ACHN (cell line): ENCODE measurements at regions not wholly inside any gene's neighbourhood (a gene's known extent, or its start where the extent isn't known, plus 50 kb on each side); places are given as distances from the start of the nearest gene placed in this dataset.

Experiments used
- DNase-seq: peaks from one replicate; pipeline ENCODE4 v3.0.0-alpha.2; 2015
- in situ Hi-C: cut with HindIII; loops from 2 replicates; pipeline ENCODE4 v1.10.0; 2017; ENCODE audit warnings: low sequenced_read_pairs, low pct_ligation_motif_present, low pct_unique_long_range_greater_than_20kb

DNA sequence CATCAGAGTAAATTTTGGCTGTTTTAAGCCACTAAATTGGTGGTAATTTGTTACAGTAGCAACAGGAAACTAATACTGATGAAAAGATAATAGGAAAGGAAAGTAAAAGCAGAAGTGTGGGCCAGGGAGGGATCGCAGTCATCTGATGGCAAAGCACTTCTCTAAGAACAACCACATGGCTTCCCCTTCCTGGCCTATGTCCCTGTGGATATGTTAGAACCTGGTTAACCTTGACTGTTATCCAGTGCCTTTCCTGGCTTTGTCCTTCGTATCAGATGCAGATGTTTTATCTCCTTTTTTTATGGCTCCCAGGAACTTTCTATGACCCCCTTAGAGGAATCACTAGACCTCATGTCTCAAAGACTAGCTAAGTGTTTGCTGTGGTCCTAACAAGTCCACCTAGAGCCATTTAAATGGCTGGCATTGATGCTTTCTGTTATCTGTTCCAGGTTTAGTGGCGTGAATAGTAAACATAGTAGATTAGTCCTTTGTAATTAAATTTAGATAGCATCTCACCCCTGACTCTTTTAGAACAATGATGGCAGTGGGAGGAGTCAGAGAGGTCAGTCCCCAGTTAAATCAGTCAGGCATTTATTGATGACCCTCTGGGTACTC lies 79.2 kb upstream of the PHACTR2 start:
- no peak for DNase-seq
- in situ Hi-C loops: no loop called here

DNA sequence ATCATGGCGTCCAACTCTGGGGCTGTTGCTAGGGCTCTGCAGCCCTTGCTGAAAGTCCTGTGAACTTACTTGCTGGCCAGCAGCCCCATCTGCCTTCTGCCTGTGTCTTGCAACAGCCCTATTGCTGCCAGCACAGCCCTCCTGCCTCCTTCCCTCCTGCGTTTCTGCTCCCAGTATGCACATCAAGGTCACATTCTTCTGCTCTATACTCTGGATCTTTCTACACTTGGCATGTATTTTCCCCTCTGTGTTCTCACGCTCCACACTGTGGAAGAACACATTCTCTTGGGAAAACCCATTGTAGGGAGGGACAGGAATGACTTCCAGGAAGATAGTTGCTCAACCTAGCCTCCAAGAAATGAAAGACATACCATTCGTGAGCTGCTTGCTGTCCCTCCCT lies 80.9 kb upstream of the PHACTR2 start:
- in situ Hi-C loops: no loop called here
- DNase-seq: no peak

DNA sequence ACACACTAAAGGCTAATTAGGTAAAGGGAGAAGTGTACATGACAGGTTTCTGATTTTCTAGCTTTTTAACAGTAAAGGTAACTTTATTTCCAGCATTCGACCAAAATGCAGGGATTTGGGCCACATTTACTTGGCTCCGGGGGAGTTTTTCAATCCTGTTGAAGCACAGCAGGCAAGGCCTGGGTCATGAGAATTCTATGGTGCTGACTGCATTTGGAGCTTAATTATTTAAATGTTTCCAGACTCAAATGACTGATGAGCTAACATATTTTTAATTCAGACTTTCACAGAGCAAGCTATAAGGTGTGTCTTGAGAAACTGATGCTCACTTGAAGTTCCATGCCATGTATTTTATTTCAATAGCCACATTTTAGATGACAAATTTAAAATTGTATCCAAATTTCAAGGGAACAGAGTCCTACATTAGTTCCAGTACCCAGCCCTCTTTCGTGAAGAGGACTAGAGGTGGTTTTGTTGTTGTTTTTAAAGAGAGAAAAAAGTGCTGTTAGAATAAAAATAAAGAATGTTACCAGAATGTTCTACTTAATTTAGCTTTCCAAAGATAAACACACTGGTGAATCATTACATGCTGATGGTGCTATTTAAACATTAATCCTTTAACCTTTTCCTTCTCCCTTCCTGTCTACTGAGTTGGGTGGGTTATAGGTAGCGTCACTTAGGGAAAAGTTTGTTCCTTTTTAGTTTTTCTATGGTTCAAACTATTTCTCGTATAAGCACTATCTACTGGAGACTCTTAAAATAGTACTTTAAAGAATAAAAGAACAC lies 82.3 kb upstream of the PHACTR2 start:
- in situ Hi-C loops: no loop called here
- no peak for DNase-seq

DNA sequence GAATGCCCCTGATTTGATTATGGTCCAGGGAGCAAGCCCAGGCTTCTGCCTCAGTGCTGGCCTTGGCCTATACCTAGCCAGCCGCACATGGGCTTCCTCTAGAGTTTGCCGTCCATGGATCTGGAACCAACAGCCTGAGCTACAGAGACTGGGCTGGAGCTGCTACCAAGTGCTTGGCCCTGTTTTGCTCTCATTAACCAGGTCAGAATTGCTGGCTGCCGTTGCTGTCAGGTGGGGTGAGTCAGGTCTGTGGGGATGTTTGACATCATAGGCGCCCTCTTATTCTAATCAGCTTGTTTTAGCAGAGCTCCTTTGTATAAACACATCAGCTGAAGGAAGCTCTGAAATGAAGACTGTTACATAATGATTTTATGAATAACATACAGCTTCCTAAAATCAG lies 83.1 kb upstream of the PHACTR2 start:
- no peak for DNase-seq
- in situ Hi-C loops: no loop called here

DNA sequence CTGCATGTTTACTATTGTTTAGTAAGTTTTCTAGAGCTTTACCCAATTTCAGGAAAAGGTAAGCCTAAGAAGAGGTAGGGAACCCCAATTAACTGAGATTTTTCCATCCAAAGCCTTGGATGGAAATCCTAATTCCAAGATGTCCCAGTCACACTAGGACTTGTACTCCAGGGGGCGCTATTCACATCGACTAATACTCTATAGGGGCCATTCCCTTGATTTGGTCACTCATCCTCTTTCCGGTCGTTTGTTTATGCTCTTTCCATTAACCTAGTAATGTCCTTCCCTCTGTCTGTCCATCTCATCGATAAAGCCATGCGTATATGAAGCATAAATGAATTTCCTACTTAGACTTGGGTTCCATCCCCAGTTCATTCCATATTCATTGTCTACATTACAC lies 80.8 kb upstream of the FUCA2 start:
- in situ Hi-C loops: no loop called here

GRCh38 chr6:143591441-143591840 lies 79.9 kb upstream of the FUCA2 start:
- in situ Hi-C loops: no loop called here
- DNase-seq: no peak

More for the DNA sequence above, 80.8 kb upstream of the FUCA2 start:
- peak; percentile 24 for DNase-seq

DNA sequence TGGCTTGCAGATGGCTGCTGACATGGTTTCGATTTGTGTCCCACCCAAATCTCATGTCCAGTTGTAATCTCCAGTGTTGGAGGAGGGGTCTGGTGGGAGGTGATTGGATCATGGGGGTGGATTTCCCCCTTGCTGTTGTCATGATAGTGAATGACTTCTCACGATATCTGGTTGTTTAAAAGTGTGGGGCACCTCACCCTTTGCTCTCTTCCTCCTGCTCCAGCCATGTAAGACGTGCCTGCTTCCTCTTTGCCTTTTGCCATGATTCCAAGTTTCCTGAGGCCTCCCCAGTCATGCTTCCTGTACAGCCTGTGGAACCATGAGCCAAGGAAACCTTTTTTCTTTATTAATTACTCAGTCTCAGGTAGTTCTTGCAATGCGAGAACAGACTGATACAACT lies 77.6 kb upstream of the FUCA2 start:
- DNase-seq: no peak
- in situ Hi-C loops: no loop called here

GRCh38 chr6:143586557-143586956 lies 75.0 kb upstream of the FUCA2 start:
- DNase-seq: no peak
- in situ Hi-C loops: no loop called here

- DNase-seq: no peak
- in situ Hi-C loops: no loop called here
Observed at GRCh38 chr6:143585716-143586115, 74.2 kb upstream of the FUCA2 start.

DNA sequence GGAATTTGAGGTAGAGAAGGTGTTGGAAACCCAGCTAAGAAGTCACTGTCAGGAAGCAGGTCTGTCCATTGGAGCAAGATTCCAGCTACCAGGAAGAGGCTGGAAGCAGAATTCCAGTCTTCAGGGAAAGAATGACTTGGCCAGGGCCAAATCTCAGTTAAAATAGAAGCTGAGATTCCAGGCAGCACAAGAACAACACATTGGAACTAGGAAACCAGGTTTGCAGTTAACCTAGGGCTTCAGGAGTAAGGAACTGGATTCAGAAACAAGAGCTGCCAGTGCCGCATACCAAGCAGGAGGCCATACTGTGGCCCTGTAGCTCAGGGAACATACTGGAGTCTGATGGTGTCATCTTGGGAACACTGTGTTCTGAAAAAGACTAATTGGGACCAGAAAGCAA lies 73.7 kb upstream of the FUCA2 start:
- in situ Hi-C loops: no loop called here
- DNase-seq: no peak

GRCh38 chr6:143583542-143584327 lies 72.2 kb upstream of the FUCA2 start:
- no peak for DNase-seq
- in situ Hi-C loops: no loop called here

GRCh38 chr6:143581835-143582480 lies 70.4 kb upstream of the FUCA2 start:
- in situ Hi-C loops: no loop called here
- DNase-seq: no peak

- DNase-seq: no peak
- in situ Hi-C loops: no loop called here
Observed at GRCh38 chr6:143579703-143580102, 68.2 kb upstream of the FUCA2 start.

- DNase-seq: no peak
- in situ Hi-C loops: no loop called here
Observed at GRCh38 chr6:143578054-143578453, 66.5 kb upstream of the FUCA2 start.

DNA sequence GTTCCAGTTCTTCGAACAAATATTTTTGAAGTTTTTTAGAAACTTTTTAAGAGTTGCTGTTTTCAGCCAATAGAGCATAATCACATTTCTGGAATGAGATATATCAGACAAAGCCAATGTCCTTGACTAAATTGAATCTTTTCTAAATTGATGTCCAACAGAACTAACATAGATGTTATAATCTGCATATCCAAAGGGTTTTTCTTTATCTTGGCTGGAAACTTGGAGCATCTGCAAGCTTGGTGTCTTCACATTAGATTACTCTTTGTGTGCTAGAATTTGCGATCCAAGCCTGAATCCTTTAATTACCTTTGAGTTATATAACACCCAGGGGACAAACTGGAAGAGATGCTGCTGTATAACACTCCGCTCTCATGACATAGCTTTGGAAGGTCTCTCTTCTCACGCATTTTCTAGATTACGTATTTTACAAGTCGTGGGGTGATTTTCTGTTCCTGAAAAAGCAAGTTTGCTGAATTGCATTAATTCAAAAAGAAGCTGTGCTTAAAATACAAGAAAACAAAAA lies 64.4 kb upstream of the FUCA2 start:
- in situ Hi-C loops: no loop called here
- DNase-seq: no peak

DNA sequence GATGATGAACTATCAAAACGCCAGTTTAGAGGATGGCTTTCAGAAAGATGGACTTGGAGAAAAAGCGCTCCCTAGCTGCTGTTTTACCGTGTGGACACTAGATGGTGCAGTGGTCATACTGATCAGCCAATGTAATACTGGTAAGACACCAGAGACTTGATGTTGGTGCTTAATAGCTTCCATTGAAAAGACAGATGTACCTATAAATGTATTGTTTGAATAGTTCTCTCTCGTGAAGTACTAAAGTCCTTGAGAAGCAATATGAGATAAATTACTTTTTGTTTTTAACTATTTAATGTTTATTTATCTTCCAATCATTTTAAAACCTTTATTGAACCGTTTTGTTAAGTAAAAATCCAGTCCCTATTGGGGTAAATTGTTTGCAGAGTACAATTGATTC lies 63.9 kb upstream of the FUCA2 start:
- peak; percentile 65 for DNase-seq
- in situ Hi-C loops: no loop called here

DNA sequence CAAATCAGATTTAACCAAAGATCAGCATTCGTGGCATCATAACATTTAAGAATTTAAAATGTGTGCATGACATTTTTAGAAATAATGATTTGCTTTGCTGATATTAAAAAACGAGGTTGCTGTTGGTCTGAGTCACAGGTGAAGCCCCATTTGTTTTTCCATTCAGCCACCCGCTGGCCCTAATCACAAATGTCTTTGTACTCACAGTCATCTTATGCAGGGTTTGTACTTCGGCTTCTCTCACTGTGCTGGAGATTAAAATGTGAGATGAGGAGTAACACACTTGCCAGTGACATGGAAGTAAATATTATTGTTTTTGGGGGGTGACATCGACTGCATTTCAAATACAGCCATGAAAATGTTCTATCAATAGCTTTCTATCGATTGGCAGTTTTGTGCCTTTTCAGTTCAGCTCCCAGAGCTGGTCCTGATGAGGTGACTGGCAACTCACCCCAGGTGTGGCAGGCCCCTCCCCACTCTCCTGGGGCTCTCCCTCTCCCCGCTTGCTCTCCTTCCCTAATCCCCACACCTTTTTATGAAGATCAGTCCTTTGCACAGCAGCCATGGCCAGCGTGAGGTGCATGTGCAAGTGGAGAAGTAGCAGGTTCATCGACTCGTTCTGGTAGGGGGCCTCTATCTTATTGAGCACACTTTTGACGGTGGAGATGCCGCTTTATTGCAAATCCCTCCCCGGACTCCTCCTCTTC lies 58.8 kb upstream of the FUCA2 start:
- DNase-seq: no peak
- in situ Hi-C loops: no loop called here

DNA sequence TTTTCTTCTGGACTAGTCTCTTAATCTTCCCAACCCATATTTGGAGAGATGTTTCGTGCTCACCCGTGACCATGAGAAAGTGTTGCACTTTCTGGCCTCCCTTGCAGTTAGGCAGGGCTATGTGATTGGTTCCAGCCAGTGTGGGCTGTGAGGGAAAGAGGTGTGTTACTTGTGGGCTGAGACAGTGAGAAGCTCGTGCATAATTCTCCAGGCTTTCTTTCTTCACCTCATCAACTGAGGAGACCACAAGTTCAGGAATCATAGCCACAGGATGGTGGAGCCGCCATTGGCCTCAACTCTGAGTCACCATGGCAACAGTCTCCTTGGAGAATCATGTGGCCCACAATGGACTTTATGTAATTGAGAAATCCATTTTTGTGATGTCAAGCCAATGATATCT lies 57.5 kb upstream of the FUCA2 start:
- in situ Hi-C loops: no loop called here
- DNase-seq: no peak
